C4-2B (cell line): ENCODE measurements at regions not wholly inside any gene's neighbourhood (a gene's known extent, or its start where the extent isn't known, plus 50 kb on each side); places are given as distances from the start of the nearest gene placed in this dataset.

Experiments
- CTCF ChIP-seq: fragments of 450-650 bp; conservative IDR thresholded peaks from 2 replicates; pipeline ENCODE4 v1.5.1; 2017; ENCODE audit warnings: mild to moderate bottlenecking
- ZFX ChIP-seq: fragments of 450-650 bp; IDR thresholded peaks from 2 replicates; pipeline ENCODE4 v1.6.1; 2017

GRCh38 chr1:203986887-203987461, 85.9 kb upstream of the SOX13 start:
- no peak for TF ChIP-seq CTCF
- no peak for TF ChIP-seq ZFX
